H9 (cell line): ENCODE measurements at regions not wholly inside any gene's neighbourhood (a gene's known extent, or its start where the extent isn't known, plus 50 kb on each side); places are given as distances from the start of the nearest gene placed in this dataset.

ENCODE experiments used
- DNase-seq: peaks from one replicate; pipeline ENCODE4 v3.0.0-alpha.2; 2017
- H2AFZ ChIP-seq: one replicate; pipeline ENCODE4 v1.6.1; 2013; ENCODE audit warnings: mild to moderate bottlenecking, low read length, control low read depth, moderate library complexity
- H2AK5ac ChIP-seq: 2 replicates; pipeline ENCODE4 v1.6.1; 2013; ENCODE audit warnings: low read length, control low read depth, mixed read lengths; ENCODE audit not compliant: insufficient read length
- H2BK120ac ChIP-seq: one replicate; pipeline ENCODE4 v1.6.1; 2013; ENCODE audit warnings: low read depth, mild to moderate bottlenecking, low read length, control low read depth, inconsistent platforms; ENCODE audit not compliant: poor library complexity, severe bottlenecking
- H2BK12ac ChIP-seq: 2 replicates; pipeline ENCODE4 v1.6.1; 2013; ENCODE audit warnings: low read length, control low read depth, mixed read lengths, low read depth; ENCODE audit not compliant: insufficient read length
- H2BK15ac ChIP-seq: 2 replicates; pipeline ENCODE4 v1.6.1; 2013; ENCODE audit warnings: low read depth, low read length, control low read depth
- H2BK20ac ChIP-seq: one replicate; pipeline ENCODE4 v1.6.1; 2013; ENCODE audit warnings: low read depth, mild to moderate bottlenecking, low read length, control low read depth, inconsistent platforms; ENCODE audit not compliant: poor library complexity, severe bottlenecking
- H2BK5ac ChIP-seq: 2 replicates; pipeline ENCODE4 v1.6.1; 2013; ENCODE audit warnings: low read length, control low read depth, mixed read lengths; ENCODE audit not compliant: insufficient read length
- H3K14ac ChIP-seq: 2 replicates; pipeline ENCODE4 v1.6.1; 2013; ENCODE audit warnings: low read length, control low read depth; ENCODE audit not compliant: insufficient read depth
- H3K18ac ChIP-seq: 2 replicates; pipeline ENCODE4 v1.6.1; 2013; ENCODE audit warnings: low read depth, mild to moderate bottlenecking, mixed read lengths, low read length, control low read depth; ENCODE audit not compliant: insufficient read length
- H3K23ac ChIP-seq: 2 replicates; pipeline ENCODE4 v1.6.1; 2013; ENCODE audit warnings: low read length, control low read depth, mixed read lengths, low read depth; ENCODE audit not compliant: insufficient read length
- H3K23me2 ChIP-seq: 2 replicates; pipeline ENCODE4 v1.6.1; 2013; ENCODE audit warnings: low read depth, mild to moderate bottlenecking, mixed read lengths, low read length, control low read depth; ENCODE audit not compliant: insufficient read length, poor library complexity, severe bottlenecking
- H3K27ac ChIP-seq: 2 replicates; pipeline ENCODE4 v1.5.1; 2013; ENCODE audit warnings: low read length, control low read depth, mixed read lengths, low read depth; ENCODE audit not compliant: insufficient read length
- H3K27me3 ChIP-seq: 2 replicates; pipeline ENCODE4 v1.6.1; 2013; ENCODE audit warnings: low read length, control low read depth, inconsistent platforms; ENCODE audit not compliant: insufficient read depth
- H3K4ac ChIP-seq: 2 replicates; pipeline ENCODE4 v1.6.1; 2013; ENCODE audit warnings: low read depth, mild to moderate bottlenecking, control low read depth, inconsistent platforms, low read length, moderate library complexity
- H3K4me1 ChIP-seq: 2 replicates; pipeline ENCODE4 v1.6.1; 2013; ENCODE audit warnings: low read length, control low read depth, inconsistent platforms; ENCODE audit not compliant: insufficient read depth
- H3K4me2 ChIP-seq: 2 replicates; pipeline ENCODE4 v1.6.1; 2013; ENCODE audit warnings: low read length, control low read depth, mixed read lengths; ENCODE audit not compliant: insufficient read length, insufficient read depth
- H3K56ac ChIP-seq: 2 replicates; pipeline ENCODE4 v1.6.1; 2013; ENCODE audit warnings: low read depth, mild to moderate bottlenecking, mixed read lengths, low read length, control low read depth; ENCODE audit not compliant: insufficient read length
- H3K79me1 ChIP-seq: 2 replicates; pipeline ENCODE4 v1.6.1; 2013; ENCODE audit warnings: low read depth, mild to moderate bottlenecking, moderate library complexity, low read length, control low read depth, inconsistent platforms; ENCODE audit not compliant: insufficient read depth, poor library complexity, severe bottlenecking
- H3K79me2 ChIP-seq: 2 replicates; pipeline ENCODE4 v1.6.1; 2013; ENCODE audit warnings: low read length, control low read depth, inconsistent platforms; ENCODE audit not compliant: insufficient read depth
- H3K9ac ChIP-seq: 2 replicates; pipeline ENCODE4 v1.6.1; 2013; ENCODE audit warnings: low read length, control low read depth, mixed read lengths; ENCODE audit not compliant: insufficient read length; ENCODE audit errors: extremely low read depth
- H3K9me3 ChIP-seq: one replicate; pipeline ENCODE4 v1.6.1; 2013; ENCODE audit warnings: low read depth, low read length, inconsistent platforms; ENCODE audit not compliant: control insufficient read depth
- H3T11ph ChIP-seq: one replicate; pipeline ENCODE4 v1.6.1; 2013; ENCODE audit warnings: mild to moderate bottlenecking, low read length, control low read depth, inconsistent platforms
- H4K20me1 ChIP-seq: one replicate; pipeline ENCODE4 v1.6.1; 2013; ENCODE audit not compliant: control insufficient read depth, insufficient read length, insufficient read depth
- H4K5ac ChIP-seq: 2 replicates; pipeline ENCODE4 v1.6.1; 2013; ENCODE audit warnings: low read depth, mild to moderate bottlenecking, mixed read lengths, low read length, control low read depth; ENCODE audit not compliant: insufficient read length
- H4K8ac ChIP-seq: replicated peaks from 2 replicates; pipeline ENCODE4 v1.6.1; 2013; ENCODE audit warnings: low read length, control low read depth, mixed read lengths, low read depth; ENCODE audit not compliant: insufficient read length
- H4K91ac ChIP-seq: 2 replicates; pipeline ENCODE4 v1.6.1; 2013; ENCODE audit warnings: low read depth, mild to moderate bottlenecking, moderate library complexity, mixed read lengths, low read length, control low read depth; ENCODE audit not compliant: insufficient read length
- H3K27ac Mint-ChIP-seq, 3 experiments: 2 replicates in 2 of 3; 3 replicates in 1 of 3; pipeline ENCODE4 v1.8.0; 2020 to 2021; ENCODE audit warnings: mixed read lengths in 3 of 3, mild to moderate bottlenecking in 1 of 3, moderate library complexity in 1 of 3
- H3K27me3 Mint-ChIP-seq: 2 replicates; pipeline ENCODE4 v1.8.0; 2021; ENCODE audit warnings: low read depth, mild to moderate bottlenecking, moderate library complexity, mixed read lengths
- H3K36me3 Mint-ChIP-seq, 3 experiments: 2 replicates in 2 of 3; 3 replicates in 1 of 3; pipeline ENCODE4 v1.8.0; 2020 to 2021; ENCODE audit warnings: low read depth in 3 of 3, mixed read lengths in 3 of 3; ENCODE audit not compliant: insufficient read depth in 1 of 3
- H3K4me1 Mint-ChIP-seq, 2 experiments: 2 replicates each; pipeline ENCODE4 v1.8.0; 2020; ENCODE audit warnings: mixed read lengths in 2 of 2
- H3K4me3 Mint-ChIP-seq, 2 experiments: 2 replicates in 1 of 2; 3 replicates in 1 of 2; pipeline ENCODE4 v1.8.0; 2020 to 2021; ENCODE audit warnings: mild to moderate bottlenecking in 2 of 2, mixed read lengths in 2 of 2, moderate library complexity in 1 of 2
- H3K9me3 Mint-ChIP-seq, 2 experiments: 2 replicates in 1 of 2; 3 replicates in 1 of 2; pipeline ENCODE4 v1.8.0; 2020; ENCODE audit warnings: mild to moderate bottlenecking in 2 of 2, mixed read lengths in 2 of 2, moderate library complexity in 1 of 2
- CTCF ChIP-seq: fragments of 200-600 bp; sonication (generic); conservative IDR thresholded peaks from 3 replicates; pipeline ENCODE4 v1.8.0; 2021; ENCODE audit warnings: antibody characterized with exemption, mild to moderate bottlenecking

- H4K91ac ChIP-seq, result no peak overlapping the region
- H2AK5ac ChIP-seq, result no peak overlapping the region
- H3K23me2 ChIP-seq, result no peaks in the 10 kb centered on the region
- H3K79me2 ChIP-seq, result peaks cover 2% of the 10 kb centered on the region; the same call in 1 of the 2 replicates
- H3K27me3 ChIP-seq, result no peaks in the 10 kb centered on the region
- no peak for TF ChIP-seq CTCF
- H2BK5ac ChIP-seq, result no peak overlapping the region
- H3K18ac ChIP-seq, result no peak overlapping the region
- no peak overlapping the region for H2BK15ac ChIP-seq
- H3K79me1 ChIP-seq, result no peaks in the 10 kb centered on the region
- Mint-ChIP-seq H3K27ac (peak overlapping the region; percentile 16 to 99 (median 98)), H3K9me3 (no peaks in the 10 kb centered on the region; a peak in 1 of 5 replicates), H3K4me3 (peak overlapping the region; percentile 91 to 97), H3K4me1 (peaks cover 66 to 86% of the 10 kb centered on the region in 2 experiments), H3K27me3 (no peaks in the 10 kb centered on the region), H3K36me3 (peaks cover 37 to 54% (median 49%) of the 10 kb centered on the region in 3 experiments)
- H4K20me1 ChIP-seq, result no peaks in the 10 kb centered on the region
- DNase-seq, result peak; percentile 45
- H4K5ac ChIP-seq, result no peak overlapping the region
- no peaks in the 10 kb centered on the region for H3K9me3 ChIP-seq
- H3K9ac ChIP-seq, result no peak overlapping the region
- no peak overlapping the region for H3T11ph ChIP-seq
- H3K27ac ChIP-seq, result peak overlapping the region; percentile 21
- H3K4ac ChIP-seq, result no peak overlapping the region
- no peak overlapping the region for H4K8ac ChIP-seq
- no peak overlapping the region for H2BK120ac ChIP-seq
- H3K23ac ChIP-seq, result no peak overlapping the region
- H3K4me2 ChIP-seq, result peak overlapping the region; percentile 18
- H2BK12ac ChIP-seq, result no peak overlapping the region
- no peak overlapping the region for H3K56ac ChIP-seq
- no peak overlapping the region for H2BK20ac ChIP-seq
- H3K4me1 ChIP-seq, result peaks cover 5% of the 10 kb centered on the region
- H2AFZ ChIP-seq, result no peak overlapping the region
- H3K14ac ChIP-seq, result no peak overlapping the region
Measured at GRCh38 chr6:114421199-114421598, 78.4 kb upstream of the HS3ST5 start.
